ENCODE measurements at regions not wholly inside any gene's neighbourhood (a gene's known extent, or its start where the extent isn't known, plus 50 kb on each side); places are given as distances from the start of the nearest gene placed in this dataset.

DNA sequence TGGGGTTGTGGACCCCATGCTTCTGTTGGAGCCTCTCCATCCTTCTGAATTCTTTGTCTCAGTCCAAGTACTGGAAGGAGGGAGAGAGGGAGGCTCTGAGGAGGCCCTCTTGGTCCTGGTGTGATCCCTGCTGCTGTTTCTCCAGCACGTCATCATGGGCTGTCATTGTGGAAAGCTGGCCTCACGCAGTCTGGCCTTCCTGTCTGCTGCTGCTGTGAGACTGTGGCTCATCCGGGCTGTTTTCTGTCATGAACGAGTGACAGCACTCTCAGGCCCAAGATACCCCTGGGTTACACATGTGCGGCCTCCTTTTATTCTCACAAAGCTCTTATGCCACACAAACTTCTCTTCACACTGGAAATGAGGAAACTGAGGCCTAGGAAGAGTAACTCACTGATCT is 499.3 kb downstream of the CCDC171 start:
- DNase-seq (ENCODE audit: extremely low spot score), result no peak
- TF ChIP-seq HDGF (IDR thresholded peaks at IDR 0.05; ENCODE audit: borderline replicate concordance) (no peak), LEF1 (IDR thresholded peaks at IDR 0.05; ENCODE audit: borderline replicate concordance) (no peak), BHLHE40 (IDR thresholded peaks at IDR 0.05; ENCODE audit: borderline replicate concordance) (no peak), ARNT (IDR thresholded peaks at IDR 0.05) (no peak), FOXK2 (IDR thresholded peaks at IDR 0.05) (no peak), L3MBTL2 (conservative IDR thresholded peaks at IDR 0.05) (no peak), FOXA1 (IDR thresholded peaks at IDR 0.05) (no peak), TARDBP (IDR thresholded peaks at IDR 0.05) (no peak), FOXM1 (IDR thresholded peaks at IDR 0.05; ENCODE audit: borderline replicate concordance) (no peak), SUZ12 (IDR thresholded peaks at IDR 0.05) (no peak), SP1 (IDR thresholded peaks at IDR 0.05) (no peak), ELF4 (IDR thresholded peaks at IDR 0.05) (no peak), CTBP1 (IDR thresholded peaks at IDR 0.05; ENCODE audit: borderline replicate concordance) (no peak), NFRKB (IDR thresholded peaks at IDR 0.05) (no peak)
- TF ChIP-seq, protein P1, sequence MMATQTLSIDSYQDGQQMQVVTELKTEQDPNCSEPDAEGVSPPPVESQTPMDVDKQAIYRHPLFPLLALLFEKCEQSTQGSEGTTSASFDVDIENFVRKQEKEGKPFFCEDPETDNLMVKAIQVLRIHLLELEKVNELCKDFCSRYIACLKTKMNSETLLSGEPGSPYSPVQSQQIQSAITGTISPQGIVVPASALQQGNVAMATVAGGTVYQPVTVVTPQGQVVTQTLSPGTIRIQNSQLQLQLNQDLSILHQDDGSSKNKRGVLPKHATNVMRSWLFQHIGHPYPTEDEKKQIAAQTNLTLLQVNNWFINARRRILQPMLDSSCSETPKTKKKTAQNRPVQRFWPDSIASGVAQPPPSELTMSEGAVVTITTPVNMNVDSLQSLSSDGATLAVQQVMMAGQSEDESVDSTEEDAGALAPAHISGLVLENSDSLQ (IDR thresholded peaks at IDR 0.05), result no peak
- POLR2A ChIA-PET, result no interaction called here
- CTCF ChIA-PET, result no interaction called here

DNA sequence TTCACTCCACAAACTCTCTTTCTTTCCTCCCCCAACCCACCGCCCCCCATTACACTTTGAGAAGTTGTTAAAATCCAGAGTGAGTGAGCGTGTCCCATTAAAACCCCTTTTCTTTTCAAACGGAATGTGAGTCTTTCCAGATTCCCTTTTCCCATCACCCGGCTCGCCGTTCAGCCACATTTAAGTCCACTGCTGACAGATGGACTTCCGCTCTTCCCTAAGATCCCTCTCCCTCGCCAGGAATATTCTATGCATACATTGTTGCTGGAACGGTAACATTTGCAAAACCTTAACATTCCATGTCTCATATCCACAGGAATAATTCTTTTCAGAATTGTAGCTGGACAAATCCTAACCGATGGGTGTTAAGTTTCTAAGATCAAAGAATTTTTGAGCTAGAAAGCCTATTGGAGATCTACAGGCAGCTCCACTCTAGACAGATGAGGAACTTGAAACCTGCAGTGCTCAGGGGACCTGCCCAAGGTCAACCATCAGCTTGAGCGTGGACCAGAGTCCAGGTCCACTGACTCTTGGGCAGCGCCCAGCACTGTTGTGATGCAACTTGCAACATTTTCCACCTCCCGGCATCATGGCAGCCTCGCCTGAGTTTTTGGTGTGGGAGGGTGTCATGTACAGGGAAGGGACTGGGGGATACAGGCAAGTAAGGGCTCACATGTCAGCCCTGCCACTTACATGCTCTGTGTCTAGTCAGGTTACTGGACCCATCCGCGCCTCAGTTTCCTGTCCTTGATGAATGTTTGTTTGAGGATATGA is 500.1 kb downstream of the CCDC171 start:
- no peak for DNase-seq (ENCODE audit: extremely low spot score)
- TF ChIP-seq ARNT (IDR thresholded peaks at IDR 0.05) (no peak), BHLHE40 (IDR thresholded peaks at IDR 0.05; ENCODE audit: borderline replicate concordance) (no peak), SP1 (IDR thresholded peaks at IDR 0.05) (no peak), NFRKB (IDR thresholded peaks at IDR 0.05) (no peak), FOXA1 (IDR thresholded peaks at IDR 0.05) (no peak), TARDBP (IDR thresholded peaks at IDR 0.05) (no peak)
- TF ChIP-seq, protein P1 (IDR thresholded peaks at IDR 0.05), result no peak
- CTCF ChIA-PET, result no interaction called here
- POLR2A ChIA-PET, result no interaction called here

DNA sequence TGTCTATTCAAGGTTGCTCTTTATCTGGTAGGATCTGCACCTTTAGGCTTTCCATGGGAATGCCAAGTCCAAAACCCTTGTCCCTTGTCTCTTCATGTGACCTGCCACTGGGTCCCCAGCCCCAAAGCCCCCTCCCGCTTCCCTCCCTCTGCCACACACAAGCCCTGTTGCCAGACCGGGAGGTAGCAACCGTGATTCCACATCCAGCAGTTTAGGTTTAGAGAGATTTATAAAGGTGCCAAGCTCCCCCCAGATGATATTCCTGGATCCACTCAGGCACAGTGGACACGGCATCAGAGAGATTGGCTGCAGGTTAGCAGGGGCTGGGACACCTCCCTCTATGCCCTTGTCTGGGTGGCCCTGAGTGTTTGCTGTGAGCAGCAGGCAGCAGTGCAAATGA is 504.7 kb downstream of the CCDC171 start:
- POLR2A ChIA-PET, result no interaction called here
- CTCF ChIA-PET, result no interaction called here
- no peak for DNase-seq (ENCODE audit: extremely low spot score)
- TF ChIP-seq, protein P1 (IDR thresholded peaks at IDR 0.05), result no peak
- TF ChIP-seq TARDBP (IDR thresholded peaks at IDR 0.05) (no peak), BHLHE40 (IDR thresholded peaks at IDR 0.05; ENCODE audit: borderline replicate concordance) (no peak), FOXK2 (IDR thresholded peaks at IDR 0.05) (no peak), ELF4 (IDR thresholded peaks at IDR 0.05) (no peak), L3MBTL2 (conservative IDR thresholded peaks at IDR 0.05) (no peak), FOXA1 (IDR thresholded peaks at IDR 0.05) (no peak), SP1 (IDR thresholded peaks at IDR 0.05) (no peak), HDGF (IDR thresholded peaks at IDR 0.05; ENCODE audit: borderline replicate concordance) (no peak), SUZ12 (IDR thresholded peaks at IDR 0.05) (no peak), ARNT (IDR thresholded peaks at IDR 0.05) (no peak), FOXM1 (IDR thresholded peaks at IDR 0.05; ENCODE audit: borderline replicate concordance) (no peak), CTBP1 (IDR thresholded peaks at IDR 0.05; ENCODE audit: borderline replicate concordance) (no peak), LEF1 (IDR thresholded peaks at IDR 0.05; ENCODE audit: borderline replicate concordance) (no peak)

DNA sequence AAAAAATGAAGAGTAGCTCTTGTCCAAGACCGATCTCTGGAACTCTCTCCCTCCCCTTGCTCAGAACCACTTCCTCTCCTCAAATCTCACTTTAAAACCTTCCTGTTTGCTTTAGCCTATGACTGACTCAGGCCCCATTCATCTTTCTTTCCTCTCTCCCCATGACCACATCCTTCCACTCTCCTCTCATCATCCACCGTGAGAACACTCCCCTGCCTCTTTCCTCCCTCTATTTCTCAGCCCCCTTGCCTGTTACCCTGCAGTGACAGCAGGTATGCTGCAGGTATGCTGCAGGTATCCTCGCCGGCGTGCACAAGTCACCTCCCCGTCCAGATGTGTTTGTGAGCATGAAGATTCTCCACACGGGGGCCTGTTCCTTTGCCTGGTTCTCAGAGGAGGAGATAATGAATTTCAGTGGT is 505.3 kb downstream of the CCDC171 start:
- CTCF ChIA-PET, result no interaction called here
- DNase-seq (ENCODE audit: extremely low spot score), result no peak
- TF ChIP-seq NFRKB (IDR thresholded peaks at IDR 0.05) (no peak), FOXM1 (IDR thresholded peaks at IDR 0.05; ENCODE audit: borderline replicate concordance) (no peak), L3MBTL2 (conservative IDR thresholded peaks at IDR 0.05) (no peak), SP1 (IDR thresholded peaks at IDR 0.05) (no peak), LEF1 (IDR thresholded peaks at IDR 0.05; ENCODE audit: borderline replicate concordance) (no peak), CTBP1 (IDR thresholded peaks at IDR 0.05; ENCODE audit: borderline replicate concordance) (no peak), TARDBP (IDR thresholded peaks at IDR 0.05) (no peak), ELF4 (IDR thresholded peaks at IDR 0.05) (no peak), ARNT (IDR thresholded peaks at IDR 0.05) (no peak), FOXK2 (IDR thresholded peaks at IDR 0.05) (no peak), ZNF384 (IDR thresholded peaks at IDR 0.05) (no peak), FOXA1 (IDR thresholded peaks at IDR 0.05) (no peak), HDGF (IDR thresholded peaks at IDR 0.05; ENCODE audit: borderline replicate concordance) (no peak), SUZ12 (IDR thresholded peaks at IDR 0.05) (no peak)
- TF ChIP-seq, protein P1 (IDR thresholded peaks at IDR 0.05), result no peak
- POLR2A ChIA-PET, result no interaction called here

DNA sequence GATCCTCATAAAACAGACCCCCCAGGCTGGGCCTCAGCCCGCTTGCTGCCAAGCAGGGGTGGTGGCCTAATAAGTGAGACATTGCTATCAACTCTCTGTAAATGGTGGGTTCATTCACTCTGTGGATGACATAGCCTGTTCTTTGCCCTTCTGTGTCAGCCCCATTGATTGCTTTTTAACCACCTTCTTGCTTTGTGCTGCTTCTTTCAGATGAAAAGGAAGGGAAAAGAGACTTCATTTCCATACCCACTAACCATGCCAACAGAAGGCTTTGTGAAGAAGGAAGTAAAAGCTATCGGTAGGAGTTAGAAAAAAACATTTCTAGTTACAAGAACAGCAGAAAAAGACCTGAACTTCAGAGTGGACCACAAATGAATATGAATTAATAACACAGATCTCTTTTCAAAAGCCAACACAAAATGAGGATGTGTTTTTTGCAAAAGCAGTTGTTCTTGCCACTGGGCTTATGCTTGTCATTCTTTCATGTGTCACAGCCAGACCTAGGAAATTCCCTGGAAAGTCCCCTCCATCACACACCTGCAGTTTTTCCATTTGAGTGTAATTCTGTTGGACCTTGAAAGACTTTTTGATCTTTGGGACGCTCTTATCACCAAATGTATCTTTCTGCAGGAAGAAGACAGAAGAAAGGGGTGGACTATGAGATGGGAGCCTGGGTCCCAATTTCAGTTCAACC is 507.7 kb downstream of the CCDC171 start:
- ChIA-PET CTCF (no interaction called here), POLR2A (no interaction called here)

More for the DNA sequence above, 507.7 kb downstream of the CCDC171 start:
- TF ChIP-seq ELF4 (IDR thresholded peaks at IDR 0.05), result no peak
- no peak for TF ChIP-seq TARDBP (IDR thresholded peaks at IDR 0.05)
- TF ChIP-seq FOXA1 (IDR thresholded peaks at IDR 0.05), result no peak
- TF ChIP-seq SUZ12 (IDR thresholded peaks at IDR 0.05), result no peak
- no peak for TF ChIP-seq ZNF384 (IDR thresholded peaks at IDR 0.05)
- TF ChIP-seq, protein P1 (IDR thresholded peaks at IDR 0.05), result no peak
- no peak for TF ChIP-seq FOXK2 (IDR thresholded peaks at IDR 0.05)
- no peak for TF ChIP-seq BHLHE40 (IDR thresholded peaks at IDR 0.05; ENCODE audit: borderline replicate concordance)
- no peak for TF ChIP-seq LEF1 (IDR thresholded peaks at IDR 0.05; ENCODE audit: borderline replicate concordance)
- DNase-seq (ENCODE audit: extremely low spot score), result no peak
